ENCODE measurements at regions not wholly inside any gene's neighbourhood (a gene's known extent, or its start where the extent isn't known, plus 50 kb on each side); places are given as distances from the start of the nearest gene placed in this dataset.

GRCh38 chr10:8591640-8592039, 537.2 kb downstream of the GATA3 start:
- Histone ChIP-seq H4K20me1 (ENCODE audit: control insufficient read depth, insufficient read depth, low read depth, low read length) (no peaks in the 10 kb centered on the region), H3K9me3 (ENCODE audit: control insufficient read depth, insufficient read depth, low read length) (no peaks in the 10 kb centered on the region), H3F3A (ENCODE audit: control insufficient read depth, insufficient read depth) (no peaks in the 10 kb centered on the region), H3K79me2 (ENCODE audit: control insufficient read depth, low read length) (no peaks in the 10 kb centered on the region), H3K4me2 (ENCODE audit: low read length) (no peak overlapping the region), H3K4me1 (ENCODE audit: control insufficient read depth, low read length) (no peaks in the 10 kb centered on the region), H3K27me3 (ENCODE audit: control insufficient read depth, low read length) (no peaks in the 10 kb centered on the region), H3K36me3 (ENCODE audit: control insufficient read depth, low read length) (no peaks in the 10 kb centered on the region), H3K27ac (ENCODE audit: low read depth, low read length) (no peak overlapping the region), H3K9me2 (replicated peaks; ENCODE audit: control insufficient read depth, low read length) (no peaks in the 10 kb centered on the region), H3K4me3 (ENCODE audit: low read length) (no peak overlapping the region)
- no peak for TF ChIP-seq CTCF (IDR thresholded peaks at IDR 0.05; ENCODE audit: low read depth, low read length, poor library complexity, severe bottlenecking)
- TF ChIP-seq EZH2phosphoT487 (IDR thresholded peaks at IDR 0.05; ENCODE audit: borderline replicate concordance, low read length): no peak

- Histone ChIP-seq H3K4me1 (ENCODE audit: control insufficient read depth, low read length) (no peaks in the 10 kb centered on the region), H3K79me2 (ENCODE audit: control insufficient read depth, low read length) (no peaks in the 10 kb centered on the region)
- TF ChIP-seq CTCF (IDR thresholded peaks at IDR 0.05; ENCODE audit: low read depth, low read length, poor library complexity, severe bottlenecking) (no peak), EZH2phosphoT487 (IDR thresholded peaks at IDR 0.05; ENCODE audit: borderline replicate concordance, low read length) (no peak)
Measured at GRCh38 chr10:8594176-8594575, 539.7 kb downstream of the GATA3 start.

GRCh38 chr10:8594711-8595110, 540.2 kb downstream of the GATA3 start:
- H3K79me2 ChIP-seq (ENCODE audit: control insufficient read depth, low read length): no peaks in the 10 kb centered on the region
- no peaks in the 10 kb centered on the region for H3K36me3 ChIP-seq (ENCODE audit: control insufficient read depth, low read length)
- no peaks in the 10 kb centered on the region for H4K20me1 ChIP-seq (ENCODE audit: control insufficient read depth, insufficient read depth, low read depth, low read length)
- no peak overlapping the region for H3K4me3 ChIP-seq (ENCODE audit: low read length)
- no peak overlapping the region for H3K4me2 ChIP-seq (ENCODE audit: low read length)
- H3K9me2 ChIP-seq (replicated peaks; ENCODE audit: control insufficient read depth, low read length): no peaks in the 10 kb centered on the region
- H3K9me3 ChIP-seq (ENCODE audit: control insufficient read depth, insufficient read depth, low read length): no peaks in the 10 kb centered on the region
- H3K4me1 ChIP-seq (ENCODE audit: control insufficient read depth, low read length): no peaks in the 10 kb centered on the region
- TF ChIP-seq EZH2phosphoT487 (IDR thresholded peaks at IDR 0.05; ENCODE audit: borderline replicate concordance, low read length): no peak
- no peak for TF ChIP-seq CTCF (IDR thresholded peaks at IDR 0.05; ENCODE audit: low read depth, low read length, poor library complexity, severe bottlenecking)
- no peaks in the 10 kb centered on the region for H3K27me3 ChIP-seq (ENCODE audit: control insufficient read depth, low read length)
- H3F3A ChIP-seq (ENCODE audit: control insufficient read depth, insufficient read depth): no peaks in the 10 kb centered on the region
- no peak overlapping the region for H3K27ac ChIP-seq (ENCODE audit: low read depth, low read length)

More at GRCh38 chr10:8594176-8594575, 539.7 kb downstream of the GATA3 start:
- no peaks in the 10 kb centered on the region for H3K9me3 ChIP-seq (ENCODE audit: control insufficient read depth, insufficient read depth, low read length)
- H3K27me3 ChIP-seq (ENCODE audit: control insufficient read depth, low read length): no peaks in the 10 kb centered on the region
- H3F3A ChIP-seq (ENCODE audit: control insufficient read depth, insufficient read depth): no peaks in the 10 kb centered on the region
- no peak overlapping the region for H3K4me2 ChIP-seq (ENCODE audit: low read length)
- H3K36me3 ChIP-seq (ENCODE audit: control insufficient read depth, low read length): no peaks in the 10 kb centered on the region
- H4K20me1 ChIP-seq (ENCODE audit: control insufficient read depth, insufficient read depth, low read depth, low read length): no peaks in the 10 kb centered on the region
- no peak overlapping the region for H3K27ac ChIP-seq (ENCODE audit: low read depth, low read length)
- H3K4me3 ChIP-seq (ENCODE audit: low read length): no peak overlapping the region
- H3K9me2 ChIP-seq (replicated peaks; ENCODE audit: control insufficient read depth, low read length): no peaks in the 10 kb centered on the region

GRCh38 chr10:8595140-8595539, 540.7 kb downstream of the GATA3 start:
- Histone ChIP-seq H3K27ac (ENCODE audit: low read depth, low read length) (no peak overlapping the region), H3K4me2 (ENCODE audit: low read length) (no peak overlapping the region), H3K4me1 (ENCODE audit: control insufficient read depth, low read length) (no peaks in the 10 kb centered on the region), H3K9me3 (ENCODE audit: control insufficient read depth, insufficient read depth, low read length) (no peaks in the 10 kb centered on the region), H3K36me3 (ENCODE audit: control insufficient read depth, low read length) (no peaks in the 10 kb centered on the region), H3K9me2 (replicated peaks; ENCODE audit: control insufficient read depth, low read length) (no peaks in the 10 kb centered on the region), H3F3A (ENCODE audit: control insufficient read depth, insufficient read depth) (no peaks in the 10 kb centered on the region), H4K20me1 (ENCODE audit: control insufficient read depth, insufficient read depth, low read depth, low read length) (no peaks in the 10 kb centered on the region), H3K27me3 (ENCODE audit: control insufficient read depth, low read length) (no peaks in the 10 kb centered on the region), H3K79me2 (ENCODE audit: control insufficient read depth, low read length) (no peaks in the 10 kb centered on the region), H3K4me3 (ENCODE audit: low read length) (no peak overlapping the region)
- TF ChIP-seq CTCF (IDR thresholded peaks at IDR 0.05; ENCODE audit: low read depth, low read length, poor library complexity, severe bottlenecking) (no peak), EZH2phosphoT487 (IDR thresholded peaks at IDR 0.05; ENCODE audit: borderline replicate concordance, low read length) (no peak)

Data from DOHH2 (cell line).